Fibroblast of villous mesenchyme (primary cell): ENCODE measurements at regions not wholly inside any gene's neighbourhood (a gene's known extent, or its start where the extent isn't known, plus 50 kb on each side); places are given as distances from the start of the nearest gene placed in this dataset.

Source experiments
- DNase-seq: peaks from one replicate; pipeline ENCODE4 v3.0.0-alpha.2; 2010; ENCODE audit warnings: low read depth
- H3K4me3 ChIP-seq: 2 replicates; pipeline ENCODE4 v1.5.1; 2011; ENCODE audit warnings: low read depth, mild to moderate bottlenecking, low read length
- small RNA-seq: library from RNA; depleted of rRNA; stranded (forward); fragments of <200 nt; gene quantifications from one replicate; pipeline ENCODE3, GENCODE V24; 2012
- TF ChIP-seq, protein P1 (sequence below): IDR thresholded peaks from 2 replicates; pipeline ENCODE4 v1.5.1; 2012; ENCODE audit warnings: low read depth, mild to moderate bottlenecking, low read length; ENCODE audit not compliant: insufficient read depth

DNA sequence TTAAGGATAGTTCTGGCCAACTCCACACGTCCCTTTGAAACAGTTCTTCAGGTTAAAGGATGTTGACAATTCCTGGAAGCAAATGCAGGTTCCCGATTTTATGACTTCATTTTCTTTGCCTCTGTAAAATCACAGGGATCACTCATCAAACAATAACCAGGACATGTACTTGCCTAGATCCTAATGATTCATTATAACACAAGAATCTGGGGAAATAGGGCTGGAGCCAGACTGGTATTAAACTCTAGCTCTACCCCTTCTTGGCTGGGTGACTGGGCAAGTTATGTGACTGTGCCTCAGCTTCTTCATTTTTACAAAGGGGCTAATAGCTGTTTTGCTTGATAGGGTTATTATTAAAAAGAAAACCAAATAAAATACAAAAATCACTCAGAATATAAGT, 56.0 kb upstream of the KCND2 start:
- H3K4me3 ChIP-seq: no peak overlapping the region
- no peak for DNase-seq
- TF ChIP-seq, protein P1, sequence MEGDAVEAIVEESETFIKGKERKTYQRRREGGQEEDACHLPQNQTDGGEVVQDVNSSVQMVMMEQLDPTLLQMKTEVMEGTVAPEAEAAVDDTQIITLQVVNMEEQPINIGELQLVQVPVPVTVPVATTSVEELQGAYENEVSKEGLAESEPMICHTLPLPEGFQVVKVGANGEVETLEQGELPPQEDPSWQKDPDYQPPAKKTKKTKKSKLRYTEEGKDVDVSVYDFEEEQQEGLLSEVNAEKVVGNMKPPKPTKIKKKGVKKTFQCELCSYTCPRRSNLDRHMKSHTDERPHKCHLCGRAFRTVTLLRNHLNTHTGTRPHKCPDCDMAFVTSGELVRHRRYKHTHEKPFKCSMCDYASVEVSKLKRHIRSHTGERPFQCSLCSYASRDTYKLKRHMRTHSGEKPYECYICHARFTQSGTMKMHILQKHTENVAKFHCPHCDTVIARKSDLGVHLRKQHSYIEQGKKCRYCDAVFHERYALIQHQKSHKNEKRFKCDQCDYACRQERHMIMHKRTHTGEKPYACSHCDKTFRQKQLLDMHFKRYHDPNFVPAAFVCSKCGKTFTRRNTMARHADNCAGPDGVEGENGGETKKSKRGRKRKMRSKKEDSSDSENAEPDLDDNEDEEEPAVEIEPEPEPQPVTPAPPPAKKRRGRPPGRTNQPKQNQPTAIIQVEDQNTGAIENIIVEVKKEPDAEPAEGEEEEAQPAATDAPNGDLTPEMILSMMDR: no peak

DNA sequence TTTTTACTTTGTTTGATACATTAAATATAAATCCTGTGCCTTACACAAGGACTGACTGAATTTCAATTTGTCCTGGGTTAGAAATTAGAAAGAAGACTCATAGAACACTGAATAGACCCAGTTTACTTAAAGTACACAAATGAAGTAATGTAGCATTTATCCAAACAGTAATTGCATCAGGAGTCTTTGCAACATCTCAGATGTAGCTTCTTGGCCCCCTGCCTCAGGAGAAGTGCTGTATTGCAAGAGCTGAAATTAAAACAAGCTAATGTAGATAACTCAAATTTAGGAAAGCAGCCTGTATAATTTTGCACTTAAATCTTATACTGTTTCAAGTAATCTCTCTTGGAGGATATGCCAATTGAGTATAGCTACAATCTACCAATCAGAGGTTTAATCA, 54.3 kb upstream of the KCND2 start:
- TF ChIP-seq, protein P1: no peak
- DNase-seq: peak; percentile 74
- H3K4me3 ChIP-seq: no peak overlapping the region

GRCh38 chr7:120221666-120222065, 51.3 kb upstream of the KCND2 start:
- TF ChIP-seq, protein P1: no peak
- DNase-seq: no peak
- no peak overlapping the region for H3K4me3 ChIP-seq

Small RNA genes in the stretch of these regions (small RNA-seq; reads per million reads assigned to genes)
- gene RNU1-29P: 0.28 reads per million
